ENCODE measurements at regions not wholly inside any gene's neighbourhood (a gene's known extent, or its start where the extent isn't known, plus 50 kb on each side); places are given as distances from the start of the nearest gene placed in this dataset.
"Not testable (repeated sequence)": the region's sequence is repeated elsewhere in the genome, so short reads cannot be mapped to it uniquely, and the experiment has no call there.

DNA sequence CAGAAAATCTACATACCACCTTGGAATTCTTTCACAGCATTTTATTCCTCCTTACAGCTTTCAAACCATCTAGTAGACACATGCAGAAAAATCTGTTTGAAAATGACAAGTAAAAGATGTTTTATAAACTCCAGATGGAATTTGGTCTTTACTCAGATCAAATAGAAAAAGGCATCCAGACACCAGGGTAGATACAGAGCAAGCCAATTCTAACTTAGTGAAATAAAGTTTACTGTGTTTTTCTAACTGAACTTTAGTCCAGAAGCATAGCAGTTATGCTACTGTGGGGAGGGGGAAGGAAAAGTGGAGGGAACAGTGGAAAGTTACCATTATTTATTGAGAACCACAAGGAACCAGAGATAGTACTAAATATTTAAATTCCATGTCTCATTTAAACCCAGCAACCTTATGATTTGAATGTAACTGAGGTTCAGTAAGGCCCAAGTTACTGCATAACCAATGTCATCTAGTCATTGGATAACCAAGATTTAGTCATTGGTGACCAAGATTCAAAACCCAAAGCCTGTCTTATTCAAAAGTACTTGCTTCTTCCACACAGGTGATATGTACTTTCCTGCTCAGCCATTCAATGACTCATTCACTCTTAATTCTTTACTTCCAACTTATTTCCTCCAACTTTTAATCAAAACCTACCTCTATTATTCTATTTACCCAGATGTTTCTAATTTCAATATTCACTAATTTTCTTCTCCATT is 57.7 kb downstream of the RAD51AP2 start:
- H3K4me1 ChIP-seq (ENCODE audit: control insufficient read depth, insufficient read depth, low read length): no peaks in the 10 kb centered on the region

DNA sequence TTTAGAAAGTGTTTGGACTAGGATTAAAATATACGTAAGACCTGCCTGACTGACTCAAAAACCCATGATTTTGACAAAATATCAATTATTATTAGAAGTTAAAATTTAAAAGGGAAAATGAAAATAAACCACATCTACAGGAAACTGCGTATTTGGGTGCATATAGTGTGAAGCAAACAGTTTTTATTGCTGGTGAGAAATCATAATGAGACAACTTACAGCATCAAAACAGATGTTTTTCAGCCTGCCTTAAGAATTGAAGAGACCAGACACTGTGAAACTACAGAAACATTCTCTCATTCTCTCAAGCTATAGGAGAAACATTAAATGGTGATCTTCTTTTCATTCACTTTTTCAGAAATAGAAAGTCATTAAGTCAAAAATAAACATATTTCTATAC is 62.9 kb downstream of the RAD51AP2 start:
- no peaks in the 10 kb centered on the region for H3K36me3 ChIP-seq (ENCODE audit: control insufficient read depth, insufficient read depth, low read length)
- 90% methylated on average over 2 of the region's 2 CpGs for WGBS (ENCODE audit: insufficient coverage, low lambda C conversion rate)

More for the DNA sequence above, 57.7 kb downstream of the RAD51AP2 start:
- Histone ChIP-seq H3K36me3 (ENCODE audit: control insufficient read depth, insufficient read depth, low read length) (no peaks in the 10 kb centered on the region), H3K27ac (ENCODE audit: low read length) (no peak overlapping the region), H3K27me3 (ENCODE audit: control insufficient read depth, insufficient read depth, low read length) (no peaks in the 10 kb centered on the region), H3K4me3 (ENCODE audit: low read length) (no peak overlapping the region), H3K9me3 (ENCODE audit: control insufficient read depth, low read depth, low read length) (no peaks in the 10 kb centered on the region)
- DNase-seq: no peak

DNA sequence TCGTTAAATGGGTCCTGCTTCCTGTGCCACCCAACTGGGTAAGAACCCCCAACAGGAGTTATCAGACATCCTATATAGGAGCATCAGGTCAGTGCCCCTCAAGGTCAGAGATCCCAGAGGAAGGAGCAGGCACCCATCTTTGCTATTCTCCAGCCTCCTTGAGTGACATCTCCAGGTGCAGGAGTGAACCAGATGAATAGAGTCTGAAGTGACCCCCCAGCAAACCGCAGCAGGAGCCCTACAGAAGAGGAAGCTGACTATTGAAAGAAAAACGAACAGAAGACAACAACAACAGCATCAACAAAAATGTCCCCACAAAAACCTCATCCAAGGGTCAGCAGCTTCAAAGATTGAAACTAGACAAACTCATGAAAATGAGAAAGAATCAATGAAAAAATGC is 72.0 kb downstream of the RAD51AP2 start:
- not testable (repeated sequence) for H3K4me3 ChIP-seq (ENCODE audit: low read length); DNase-seq; H3K27ac ChIP-seq (ENCODE audit: low read length); H3K9me3 ChIP-seq (ENCODE audit: control insufficient read depth, low read depth, low read length); H3K36me3 ChIP-seq (ENCODE audit: control insufficient read depth, insufficient read depth, low read length); H3K27me3 ChIP-seq (ENCODE audit: control insufficient read depth, insufficient read depth, low read length); H3K4me1 ChIP-seq (ENCODE audit: control insufficient read depth, insufficient read depth, low read length)
- no CpG with 5 or more reads among the region's 3 CpGs for WGBS (ENCODE audit: insufficient coverage, low lambda C conversion rate)

More for the DNA sequence above, 62.9 kb downstream of the RAD51AP2 start:
- no peak for DNase-seq
- H3K4me1 ChIP-seq (ENCODE audit: control insufficient read depth, insufficient read depth, low read length): no peaks in the 10 kb centered on the region
- no peaks in the 10 kb centered on the region for H3K27me3 ChIP-seq (ENCODE audit: control insufficient read depth, insufficient read depth, low read length)
- H3K9me3 ChIP-seq (ENCODE audit: control insufficient read depth, low read depth, low read length): no peaks in the 10 kb centered on the region
- H3K4me3 ChIP-seq (ENCODE audit: low read length): no peak overlapping the region
- no peak overlapping the region for H3K27ac ChIP-seq (ENCODE audit: low read length)

DNA sequence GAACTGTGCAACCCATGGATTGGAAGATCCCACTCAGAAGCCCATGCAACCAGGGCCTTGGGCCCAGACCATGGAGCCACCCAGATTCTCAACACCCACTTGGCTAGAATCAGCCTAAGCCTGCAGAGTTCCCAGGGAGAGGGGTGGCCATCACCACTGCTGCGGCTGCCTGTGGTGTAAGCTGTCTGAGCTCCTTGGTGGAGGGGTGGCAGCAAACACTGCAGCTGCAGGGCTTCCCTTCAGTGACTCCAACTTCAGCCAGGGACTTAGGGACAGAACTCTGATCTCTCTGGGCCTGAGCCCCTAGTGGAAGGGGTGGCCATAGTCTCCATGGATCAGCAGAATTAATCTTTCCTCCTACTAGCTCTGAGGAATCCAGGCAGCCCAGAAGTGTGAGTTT is 72.5 kb downstream of the RAD51AP2 start:
- Histone ChIP-seq H3K27ac (ENCODE audit: low read length) (no peak overlapping the region), H3K9me3 (ENCODE audit: control insufficient read depth, low read depth, low read length) (no peaks in the 10 kb centered on the region), H3K4me3 (ENCODE audit: low read length) (no peak overlapping the region), H3K4me1 (ENCODE audit: control insufficient read depth, insufficient read depth, low read length) (no peaks in the 10 kb centered on the region), H3K27me3 (ENCODE audit: control insufficient read depth, insufficient read depth, low read length) (no peaks in the 10 kb centered on the region), H3K36me3 (ENCODE audit: control insufficient read depth, insufficient read depth, low read length) (no peaks in the 10 kb centered on the region)
- no peak for DNase-seq
- WGBS (ENCODE audit: insufficient coverage, low lambda C conversion rate): no CpG with 5 or more reads among the region's 1 CpG

DNA sequence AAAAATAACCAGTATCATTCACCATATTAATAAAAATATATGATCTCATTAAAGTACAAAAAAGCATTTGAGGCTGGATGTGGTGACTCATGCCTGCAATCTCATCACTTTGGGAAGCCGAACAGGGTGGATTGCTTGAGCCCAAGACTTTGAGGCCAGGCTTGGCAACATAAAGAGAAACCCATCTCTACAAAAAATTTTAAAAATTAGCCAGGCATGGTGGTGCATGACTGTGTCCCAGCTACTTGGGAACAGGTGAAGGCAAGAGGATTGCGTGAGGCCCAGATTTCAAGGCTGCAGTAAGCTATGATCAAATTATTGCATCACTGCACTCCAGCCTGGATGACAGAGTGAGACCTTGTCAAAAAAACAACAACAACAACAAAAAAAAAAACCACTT is 75.9 kb downstream of the RAD51AP2 start:
- no peak for DNase-seq
- no peaks in the 10 kb centered on the region for H3K4me1 ChIP-seq (ENCODE audit: control insufficient read depth, insufficient read depth, low read length)
- no peaks in the 10 kb centered on the region for H3K27me3 ChIP-seq (ENCODE audit: control insufficient read depth, insufficient read depth, low read length)
- no peak overlapping the region for H3K27ac ChIP-seq (ENCODE audit: low read length)
- H3K4me3 ChIP-seq (ENCODE audit: low read length): no peak overlapping the region
- H3K36me3 ChIP-seq (ENCODE audit: control insufficient read depth, insufficient read depth, low read length): no peaks in the 10 kb centered on the region
- WGBS (ENCODE audit: insufficient coverage, low lambda C conversion rate): no CpG with 5 or more reads among the region's 2 CpGs
- no peaks in the 10 kb centered on the region for H3K9me3 ChIP-seq (ENCODE audit: control insufficient read depth, low read depth, low read length)

DNA sequence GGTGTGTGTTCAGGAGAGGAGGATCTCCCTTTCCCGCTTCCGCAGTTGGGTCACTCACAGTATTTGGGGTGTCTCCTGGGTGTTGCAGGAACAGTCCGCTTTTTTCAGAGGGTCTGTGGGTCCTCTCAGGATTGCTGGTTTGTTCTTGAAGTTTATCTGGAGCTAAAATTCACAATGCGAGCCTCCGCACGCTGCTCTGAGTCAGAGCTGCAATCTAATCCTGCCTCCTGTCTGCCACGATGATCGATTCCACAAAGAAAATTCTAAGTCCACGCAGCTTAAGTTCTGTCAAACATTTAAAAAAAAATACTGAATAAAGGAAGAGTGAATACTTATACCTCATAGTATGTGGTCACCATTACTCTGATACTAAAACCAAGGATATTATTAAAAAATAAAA is 76.5 kb downstream of the RAD51AP2 start:
- Histone ChIP-seq H3K27ac (ENCODE audit: low read length) (no peak overlapping the region), H3K27me3 (ENCODE audit: control insufficient read depth, insufficient read depth, low read length) (no peaks in the 10 kb centered on the region), H3K9me3 (ENCODE audit: control insufficient read depth, low read depth, low read length) (no peaks in the 10 kb centered on the region), H3K4me1 (ENCODE audit: control insufficient read depth, insufficient read depth, low read length) (no peaks in the 10 kb centered on the region), H3K36me3 (ENCODE audit: control insufficient read depth, insufficient read depth, low read length) (no peaks in the 10 kb centered on the region), H3K4me3 (ENCODE audit: low read length) (no peak overlapping the region)
- DNase-seq: no peak
- WGBS (ENCODE audit: insufficient coverage, low lambda C conversion rate): 100% methylated on average over 5 of the region's 9 CpGs

DNA sequence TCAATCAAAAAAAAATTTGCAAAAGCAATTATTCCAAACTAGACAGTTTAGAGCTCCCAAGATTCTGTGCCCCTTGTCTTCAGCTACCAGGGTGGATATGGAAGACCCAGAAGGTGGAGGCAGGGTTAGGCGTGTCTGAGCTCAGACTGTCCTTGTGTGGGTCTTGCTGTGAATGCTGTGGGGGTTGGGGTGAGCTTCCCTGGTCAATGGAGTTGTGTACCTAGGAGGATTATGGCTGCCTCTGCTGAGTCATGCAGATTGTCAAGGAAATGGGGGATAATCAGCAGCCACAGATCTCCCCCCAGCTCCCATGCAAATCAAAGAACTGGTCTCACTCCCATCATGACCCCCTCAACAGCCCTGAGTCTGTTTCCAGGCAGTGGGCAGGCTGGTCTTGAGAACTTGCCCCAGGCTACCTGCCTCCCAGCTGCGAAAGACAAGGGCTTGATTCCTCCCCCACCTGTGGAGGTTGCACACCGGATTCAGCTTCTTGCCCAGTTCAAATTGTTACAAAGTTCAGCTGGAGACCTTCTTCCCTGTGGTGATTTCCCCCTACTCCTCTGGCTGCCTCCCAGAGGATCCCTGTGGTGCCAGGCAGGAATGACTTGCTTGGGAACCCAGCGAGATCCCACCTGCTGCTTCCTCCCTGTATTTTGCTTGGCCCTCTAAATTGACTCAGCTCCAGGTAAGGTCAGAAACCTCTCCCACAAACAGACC is 77.0 kb downstream of the RAD51AP2 start:
- Histone ChIP-seq H3K36me3 (ENCODE audit: control insufficient read depth, insufficient read depth, low read length) (no peaks in the 10 kb centered on the region), H3K27me3 (ENCODE audit: control insufficient read depth, insufficient read depth, low read length) (no peaks in the 10 kb centered on the region), H3K9me3 (ENCODE audit: control insufficient read depth, low read depth, low read length) (no peaks in the 10 kb centered on the region), H3K4me1 (ENCODE audit: control insufficient read depth, insufficient read depth, low read length) (no peaks in the 10 kb centered on the region), H3K27ac (ENCODE audit: low read length) (no peak overlapping the region), H3K4me3 (ENCODE audit: low read length) (no peak overlapping the region)
- WGBS (ENCODE audit: insufficient coverage, low lambda C conversion rate): no CpG with 5 or more reads among the region's 4 CpGs
- no peak for DNase-seq

DNA sequence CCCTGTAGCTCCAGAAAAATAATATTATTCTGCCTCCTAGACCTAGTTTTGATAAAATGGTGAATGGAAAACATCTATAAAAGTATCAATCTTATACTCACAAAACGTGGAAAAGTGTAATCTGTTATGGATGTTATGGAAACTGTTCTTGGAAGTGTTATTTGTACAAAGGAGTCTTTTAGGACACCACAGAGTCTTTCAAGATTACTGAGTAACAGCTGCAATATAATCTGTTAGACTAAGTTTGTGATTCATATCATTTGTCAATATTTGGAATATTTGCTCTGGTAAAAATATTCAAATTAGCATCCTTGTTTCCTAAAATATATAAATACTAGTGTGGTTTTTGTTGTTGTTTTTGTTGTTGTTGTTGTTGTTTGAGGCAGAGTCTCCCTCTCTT is 87.9 kb downstream of the RAD51AP2 start:
- H3K9me3 ChIP-seq (ENCODE audit: control insufficient read depth, low read depth, low read length): no peaks in the 10 kb centered on the region
- no CpG with 5 or more reads among the region's 1 CpG for WGBS (ENCODE audit: insufficient coverage, low lambda C conversion rate)
- DNase-seq: no peak

DNA sequence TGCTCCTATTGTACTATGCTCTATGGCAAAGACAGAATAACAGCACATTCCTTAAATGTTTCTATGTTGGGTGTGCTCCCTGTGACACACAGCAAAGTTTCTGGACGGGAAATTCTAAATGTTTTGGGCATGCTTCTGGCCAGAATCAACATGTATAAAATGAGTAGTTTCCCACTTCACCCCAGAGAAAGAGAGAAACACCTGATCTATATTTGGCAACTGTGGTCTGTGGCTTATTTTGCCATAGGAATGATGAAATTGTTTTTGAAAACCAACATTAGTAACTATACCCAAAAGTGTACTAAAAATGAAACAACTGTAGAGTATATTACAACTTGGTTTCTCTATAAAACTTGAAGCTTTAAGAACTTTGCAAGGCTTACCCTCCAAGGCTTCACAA is 89.1 kb downstream of the RAD51AP2 start:
- Histone ChIP-seq H3K27ac (ENCODE audit: low read length) (no peak overlapping the region), H3K4me1 (ENCODE audit: control insufficient read depth, insufficient read depth, low read length) (no peaks in the 10 kb centered on the region), H3K36me3 (ENCODE audit: control insufficient read depth, insufficient read depth, low read length) (no peaks in the 10 kb centered on the region), H3K9me3 (ENCODE audit: control insufficient read depth, low read depth, low read length) (no peaks in the 10 kb centered on the region), H3K4me3 (ENCODE audit: low read length) (no peak overlapping the region), H3K27me3 (ENCODE audit: control insufficient read depth, insufficient read depth, low read length) (no peaks in the 10 kb centered on the region)
- no CpG with 5 or more reads among the region's 1 CpG for WGBS (ENCODE audit: insufficient coverage, low lambda C conversion rate)
- no peak for DNase-seq

More for the DNA sequence above, 87.9 kb downstream of the RAD51AP2 start:
- H3K27ac ChIP-seq (ENCODE audit: low read length): no peak overlapping the region
- no peak overlapping the region for H3K4me3 ChIP-seq (ENCODE audit: low read length)
- H3K27me3 ChIP-seq (ENCODE audit: control insufficient read depth, insufficient read depth, low read length): no peaks in the 10 kb centered on the region
- H3K36me3 ChIP-seq (ENCODE audit: control insufficient read depth, insufficient read depth, low read length): no peaks in the 10 kb centered on the region
- H3K4me1 ChIP-seq (ENCODE audit: control insufficient read depth, insufficient read depth, low read length): no peaks in the 10 kb centered on the region

DNA sequence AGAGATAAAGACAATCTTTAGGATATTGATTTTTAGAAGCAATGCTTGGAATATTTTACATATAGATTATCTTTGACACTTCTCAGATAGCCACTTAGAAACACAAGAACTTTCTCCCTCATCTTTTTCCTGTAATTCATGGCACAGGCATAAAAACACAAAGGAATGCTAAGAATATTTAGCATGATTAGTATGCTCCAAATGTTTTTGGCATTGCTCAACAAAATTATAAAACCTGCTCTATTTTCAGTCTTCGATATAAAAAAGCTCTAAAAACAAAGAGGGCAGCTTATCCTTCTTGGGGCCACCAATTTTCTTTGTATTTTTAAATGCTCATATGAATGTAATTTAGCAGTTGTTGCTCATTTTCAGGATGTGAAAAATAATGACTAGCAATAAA is 90.8 kb downstream of the RAD51AP2 start:
- Histone ChIP-seq H3K27me3 (ENCODE audit: control insufficient read depth, insufficient read depth, low read length) (no peaks in the 10 kb centered on the region), H3K4me1 (ENCODE audit: control insufficient read depth, insufficient read depth, low read length) (no peaks in the 10 kb centered on the region), H3K36me3 (ENCODE audit: control insufficient read depth, insufficient read depth, low read length) (no peaks in the 10 kb centered on the region), H3K9me3 (ENCODE audit: control insufficient read depth, low read depth, low read length) (no peaks in the 10 kb centered on the region), H3K27ac (ENCODE audit: low read length) (no peak overlapping the region), H3K4me3 (ENCODE audit: low read length) (no peak overlapping the region)
- no peak for DNase-seq
- WGBS (ENCODE audit: insufficient coverage, low lambda C conversion rate): 100% methylated on average over 1 of the region's 1 CpG

DNA sequence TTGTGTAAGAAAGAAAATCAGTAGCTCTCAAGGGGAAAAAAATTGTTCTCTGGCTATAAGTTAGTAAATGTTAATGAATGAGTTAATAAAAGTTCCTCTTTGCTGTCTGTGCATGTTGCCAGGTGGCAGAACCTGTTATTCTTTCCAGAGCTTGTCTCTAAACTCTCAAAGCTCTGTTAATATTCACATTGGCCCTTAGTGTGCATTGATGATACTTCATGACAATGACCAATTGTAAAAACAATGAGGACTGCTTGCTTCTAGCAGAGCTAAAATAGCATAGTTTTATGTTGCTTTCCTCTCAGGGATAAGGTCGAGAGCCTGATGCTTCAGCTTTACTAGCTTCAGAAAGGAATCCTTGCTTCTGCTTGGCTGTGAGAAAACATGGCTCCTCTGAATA is 91.5 kb downstream of the RAD51AP2 start:
- WGBS (ENCODE audit: insufficient coverage, low lambda C conversion rate): no CpG with 5 or more reads among the region's 1 CpG
- Histone ChIP-seq H3K4me1 (ENCODE audit: control insufficient read depth, insufficient read depth, low read length) (no peaks in the 10 kb centered on the region), H3K36me3 (ENCODE audit: control insufficient read depth, insufficient read depth, low read length) (no peaks in the 10 kb centered on the region), H3K4me3 (ENCODE audit: low read length) (no peak overlapping the region), H3K27me3 (ENCODE audit: control insufficient read depth, insufficient read depth, low read length) (no peaks in the 10 kb centered on the region), H3K27ac (ENCODE audit: low read length) (no peak overlapping the region), H3K9me3 (ENCODE audit: control insufficient read depth, low read depth, low read length) (no peaks in the 10 kb centered on the region)
- no peak for DNase-seq

Data from large intestine (tissue), 3 donors.